Hepatocyte (in vitro differentiated cells): ENCODE measurements at regions not wholly inside any gene's neighbourhood (a gene's known extent, or its start where the extent isn't known, plus 50 kb on each side); places are given as distances from the start of the nearest gene placed in this dataset.

Experiments used
- DNase-seq: peaks from one replicate; pipeline ENCODE4 v3.0.0-alpha.2; 2016; ENCODE audit warnings: low spot score
- H2AFZ ChIP-seq: fragments of 200-600 bp; sonication (generic); 2 replicates; pipeline ENCODE4 v1.6.0; 2016; ENCODE audit warnings: antibody characterized with exemption, mild to moderate bottlenecking
- H3K27ac ChIP-seq: fragments of 200-600 bp; sonication (generic); 2 replicates; pipeline ENCODE4 v1.5.1; 2016; ENCODE audit warnings: mild to moderate bottlenecking
- H3K27me3 ChIP-seq: fragments of 200-600 bp; sonication (generic); 2 replicates; pipeline ENCODE4 v1.6.1; 2016
- H3K36me3 ChIP-seq: fragments of 200-600 bp; sonication (generic); replicated peaks from 2 replicates; pipeline ENCODE4 v1.5.1; 2016; ENCODE audit warnings: low read depth; ENCODE audit not compliant: insufficient read depth
- H3K4me1 ChIP-seq: fragments of 200-600 bp; sonication (generic); 2 replicates; pipeline ENCODE4 v1.5.1; 2016; ENCODE audit warnings: mild to moderate bottlenecking, moderate library complexity; ENCODE audit not compliant: insufficient read depth
- H3K4me2 ChIP-seq: fragments of 200-600 bp; sonication (generic); 2 replicates; pipeline ENCODE4 v1.6.0; 2016
- H3K4me3 ChIP-seq: fragments of 200-600 bp; sonication (generic); 2 replicates; pipeline ENCODE4 v1.5.1; 2016; ENCODE audit warnings: mild to moderate bottlenecking
- H3K79me2 ChIP-seq: fragments of 200-600 bp; sonication (generic); 2 replicates; pipeline ENCODE4 v1.6.0; 2017; ENCODE audit warnings: mild to moderate bottlenecking
- H3K9me2 ChIP-seq: fragments of 200-600 bp; sonication (generic); replicated peaks from 2 replicates; pipeline ENCODE4 v1.6.0; 2017; ENCODE audit warnings: mild to moderate bottlenecking; ENCODE audit not compliant: insufficient read depth
- H3K9me3 ChIP-seq: fragments of 200-600 bp; sonication (generic); 2 replicates; pipeline ENCODE4 v1.5.1; 2016; ENCODE audit warnings: low read depth, mild to moderate bottlenecking
- H4K20me1 ChIP-seq: fragments of 200-600 bp; sonication (generic); 2 replicates; pipeline ENCODE4 v1.6.0; 2016; ENCODE audit warnings: mild to moderate bottlenecking; ENCODE audit not compliant: insufficient read depth, poor library complexity, severe bottlenecking
- CTCF ChIP-seq: fragments of 200-600 bp; sonication (generic); IDR thresholded peaks from 2 replicates; pipeline ENCODE4 v1.5.1; 2016; ENCODE audit warnings: antibody characterized with exemption, mild to moderate bottlenecking; ENCODE audit not compliant: poor library complexity
- EZH2 ChIP-seq: fragments of 200-600 bp; sonication (generic); IDR thresholded peaks from 2 replicates; pipeline ENCODE4 v1.6.1; 2016; ENCODE audit warnings: antibody characterized with exemption, mild to moderate bottlenecking, borderline replicate concordance
- EZH2phosphoT487 ChIP-seq: fragments of 200-600 bp; sonication (generic); IDR thresholded peaks from one replicate; pipeline ENCODE4 v1.6.1; 2018; ENCODE audit warnings: antibody characterized with exemption, mild to moderate bottlenecking, low read depth, moderate library complexity; ENCODE audit not compliant: unreplicated experiment, severe bottlenecking
- WGBS: methylation state at CpG from one replicate; pipeline ENCODE4 v1.1.6; 2016; ENCODE audit warnings: low lambda C conversion rate; ENCODE audit errors: missing lambda C conversion rate; 5-methylcytosine and 5-hydroxymethylcytosine counted together

GRCh38 chr9:82890401-82890800 is 172.5 kb downstream of the RASEF start:
- no peaks in the 10 kb centered on the region for H3K79me2 ChIP-seq
- H3K4me3 ChIP-seq: no peak overlapping the region
- H3K9me2 ChIP-seq: no peaks in the 10 kb centered on the region
- peaks cover 6% of the 10 kb centered on the region for H3K27me3 ChIP-seq
- peaks cover 14% of the 10 kb centered on the region for H3K4me1 ChIP-seq
- H3K4me2 ChIP-seq: no peak overlapping the region
- H4K20me1 ChIP-seq: no peaks in the 10 kb centered on the region
- no peak for DNase-seq
- H3K27ac ChIP-seq: no peak overlapping the region
- 82% methylated on average over 4 of the region's 4 CpGs for WGBS
- H3K9me3 ChIP-seq: no peaks in the 10 kb centered on the region
- no peak overlapping the region for H2AFZ ChIP-seq
- TF ChIP-seq EZH2phosphoT487: no peak
- no peaks in the 10 kb centered on the region for H3K36me3 ChIP-seq

- Histone ChIP-seq H3K9me2 (no peaks in the 10 kb centered on the region), H3K27ac (no peak overlapping the region), H4K20me1 (no peaks in the 10 kb centered on the region), H3K4me1 (peaks cover 14% of the 10 kb centered on the region), H3K27me3 (peaks cover 6% of the 10 kb centered on the region), H3K4me2 (no peak overlapping the region), H3K4me3 (no peak overlapping the region), H3K79me2 (no peaks in the 10 kb centered on the region), H2AFZ (no peak overlapping the region), H3K9me3 (no peaks in the 10 kb centered on the region), H3K36me3 (no peaks in the 10 kb centered on the region)
- DNase-seq: no peak
- TF ChIP-seq EZH2 (no peak), CTCF (no peak), EZH2phosphoT487 (no peak)
These were observed 172.1 kb downstream of the RASEF start for GRCh38 chr9:82890865-82891264.

- Histone ChIP-seq H3K4me1 (peaks cover 14% of the 10 kb centered on the region), H2AFZ (no peak overlapping the region), H3K79me2 (no peaks in the 10 kb centered on the region), H3K4me3 (no peak overlapping the region), H4K20me1 (no peaks in the 10 kb centered on the region), H3K9me2 (no peaks in the 10 kb centered on the region), H3K4me2 (no peak overlapping the region), H3K36me3 (no peaks in the 10 kb centered on the region), H3K27me3 (peaks cover 6% of the 10 kb centered on the region), H3K9me3 (no peaks in the 10 kb centered on the region), H3K27ac (no peak overlapping the region)
- WGBS: 84% methylated on average over 1 of the region's 1 CpG
- no peak for DNase-seq
- TF ChIP-seq CTCF (no peak), EZH2 (no peak), EZH2phosphoT487 (no peak)
These were observed 171.6 kb downstream of the RASEF start for GRCh38 chr9:82891321-82891720.

- TF ChIP-seq EZH2phosphoT487: no peak
- TF ChIP-seq CTCF: no peak
- TF ChIP-seq EZH2: no peak
- H3K27me3 ChIP-seq: peaks cover 6% of the 10 kb centered on the region
- H4K20me1 ChIP-seq: no peaks in the 10 kb centered on the region
- no peak overlapping the region for H3K27ac ChIP-seq
- H3K4me2 ChIP-seq: no peak overlapping the region
- H3K4me3 ChIP-seq: no peak overlapping the region
- no peak overlapping the region for H2AFZ ChIP-seq
- no peaks in the 10 kb centered on the region for H3K9me2 ChIP-seq
- H3K4me1 ChIP-seq: peaks cover 14% of the 10 kb centered on the region
- no peaks in the 10 kb centered on the region for H3K79me2 ChIP-seq
- DNase-seq: no peak
- H3K36me3 ChIP-seq: no peaks in the 10 kb centered on the region
- H3K9me3 ChIP-seq: no peaks in the 10 kb centered on the region
These were observed 169.4 kb downstream of the RASEF start for GRCh38 chr9:82893549-82893948.
